Left ventricle myocardium inferior (tissue), 1 donor: ENCODE measurements at regions not wholly inside any gene's neighbourhood (a gene's known extent, or its start where the extent isn't known, plus 50 kb on each side); places are given as distances from the start of the nearest gene placed in this dataset.

Experiments used
- DNase-seq: peaks from one replicate; pipeline ENCODE4 v3.0.0-alpha.2; 2020
- H3K27ac ChIP-seq: fragments of 200-600 bp; replicated peaks from 2 replicates; pipeline ENCODE4 v1.8.0; 2021
- H3K27me3 ChIP-seq: fragments of 200-600 bp; 2 replicates; pipeline ENCODE4 v1.8.0; 2021; ENCODE audit warnings: low read depth
- H3K36me3 ChIP-seq: fragments of 200-600 bp; 2 replicates; pipeline ENCODE4 v1.8.0; 2021
- H3K4me1 ChIP-seq: fragments of 200-600 bp; 2 replicates; pipeline ENCODE4 v1.8.0; 2021
- H3K4me3 ChIP-seq: fragments of 200-600 bp; 2 replicates; pipeline ENCODE4 v1.8.0; 2021; ENCODE audit warnings: mild to moderate bottlenecking, moderate library complexity
- H3K9me3 ChIP-seq: fragments of 200-600 bp; replicated peaks from 2 replicates; pipeline ENCODE4 v1.8.0; 2021
- CTCF ChIP-seq: fragments of 200-600 bp; IDR thresholded peaks from 2 replicates; pipeline ENCODE4 v1.8.0; 2021; ENCODE audit warnings: antibody characterized with exemption, mild to moderate bottlenecking, borderline replicate concordance
- intact Hi-C: fragments of 100-400 bp; cut with micrococcal nuclease; formaldehyde crosslinking; loops from one replicate; pipeline ENCODE4 v1.11.0; 2022
- donor health status: DM: no; HTN: yes; CAD: no; lungs with severe emphysema.

- Histone ChIP-seq H3K9me3 (peaks cover 20% of the 10 kb centered on the region), H3K36me3 (no peaks in the 10 kb centered on the region), H3K4me1 (no peaks in the 10 kb centered on the region), H3K27ac (no peak overlapping the region), H3K4me3 (no peak overlapping the region), H3K27me3 (peaks cover 51% of the 10 kb centered on the region)
- no peak for TF ChIP-seq CTCF
- DNase-seq = no peak
- intact Hi-C loops = no loop called here
These were observed 399.2 kb downstream of the SHANK2 start for GRCh38 chr11:70853068-70853769.

GRCh38 chr11:70853770-70854108, 398.6 kb downstream of the SHANK2 start:
- TF ChIP-seq CTCF = no peak
- peaks cover 20% of the 10 kb centered on the region for H3K9me3 ChIP-seq
- no peak overlapping the region for H3K27ac ChIP-seq
- peaks cover 49% of the 10 kb centered on the region for H3K27me3 ChIP-seq
- intact Hi-C loops = no loop called here
- H3K4me1 ChIP-seq = no peaks in the 10 kb centered on the region
- no peak overlapping the region for H3K4me3 ChIP-seq
- H3K36me3 ChIP-seq = no peaks in the 10 kb centered on the region
- no peak for DNase-seq

GRCh38 chr11:70854201-70854600, 398.2 kb downstream of the SHANK2 start:
- Histone ChIP-seq H3K9me3 (peaks cover 19% of the 10 kb centered on the region), H3K27ac (no peak overlapping the region), H3K27me3 (peaks cover 47% of the 10 kb centered on the region), H3K36me3 (no peaks in the 10 kb centered on the region), H3K4me3 (no peak overlapping the region), H3K4me1 (no peaks in the 10 kb centered on the region)
- no peak for TF ChIP-seq CTCF
- no peak for DNase-seq
- intact Hi-C loops = no loop called here

GRCh38 chr11:70854901-70855556, 397.3 kb downstream of the SHANK2 start:
- no peak for TF ChIP-seq CTCF
- intact Hi-C loops = no loop called here
- DNase-seq = no peak

GRCh38 chr11:70857894-70858293, 394.5 kb downstream of the SHANK2 start:
- no peak for TF ChIP-seq CTCF
- no peak for DNase-seq
- Histone ChIP-seq H3K27me3 (peaks cover 50% of the 10 kb centered on the region), H3K4me1 (no peaks in the 10 kb centered on the region), H3K27ac (no peak overlapping the region), H3K36me3 (no peaks in the 10 kb centered on the region), H3K9me3 (no peaks in the 10 kb centered on the region), H3K4me3 (no peak overlapping the region)
- intact Hi-C loops = no loop called here

More at GRCh38 chr11:70854901-70855556, 397.3 kb downstream of the SHANK2 start:
- H3K4me3 ChIP-seq = no peak overlapping the region
- peaks cover 53% of the 10 kb centered on the region for H3K27me3 ChIP-seq
- H3K36me3 ChIP-seq = no peaks in the 10 kb centered on the region
- H3K9me3 ChIP-seq = peaks cover 11% of the 10 kb centered on the region
- no peaks in the 10 kb centered on the region for H3K4me1 ChIP-seq
- H3K27ac ChIP-seq = no peak overlapping the region
